HCT116 (cell line): ENCODE measurements at regions not wholly inside any gene's neighbourhood (a gene's known extent, or its start where the extent isn't known, plus 50 kb on each side); places are given as distances from the start of the nearest gene placed in this dataset.

Experiments used
- ELF1 ChIP-seq: IDR thresholded peaks from 2 replicates; pipeline ENCODE4 v1.6.1; 2012; ENCODE audit warnings: low read depth, borderline replicate concordance
- EZH2 ChIP-seq: fragments of 200-600 bp; sonication (generic); IDR thresholded peaks from 2 replicates; pipeline ENCODE4 v1.6.1; 2017; ENCODE audit warnings: antibody characterized with exemption, mixed run types
- POLR2AphosphoS5 ChIP-seq: IDR thresholded peaks from 2 replicates; pipeline ENCODE4 v1.6.1; 2011; ENCODE audit warnings: mild to moderate bottlenecking, low read depth, low read length, moderate library complexity
- RAD21 ChIP-seq: IDR thresholded peaks from 2 replicates; pipeline ENCODE4 v1.6.1; 2012; ENCODE audit warnings: low read depth, mild to moderate bottlenecking
- ZNF274 ChIP-seq: fragments of 200-500 bp; sonication (Bioruptor generic); IDR thresholded peaks from 2 replicates; pipeline ENCODE4 v1.6.1; 2014; ENCODE audit warnings: mild to moderate bottlenecking, low read depth, low read length, inconsistent platforms
- TF ChIP-seq, protein P1 (sequence below), 3 experiments: fragments of 200-600 bp in 1 of 3; sonication (generic) in 1 of 3; IDR thresholded peaks in 2 of 3; conservative IDR thresholded peaks in 1 of 3; 2 replicates each; pipeline ENCODE4 v1.5.1; 2012 to 2017; ENCODE audit warnings: low read depth in 2 of 3, low read length in 2 of 3, antibody characterized with exemption in 1 of 3, borderline replicate concordance in 1 of 3, control low read depth in 1 of 3, mild to moderate bottlenecking in 1 of 3, mixed read lengths in 1 of 3, mixed run types in 1 of 3, moderate library complexity in 1 of 3; ENCODE audit not compliant: insufficient read depth in 1 of 3

- TF ChIP-seq RAD21 (no peak), EZH2 (no peak), ZNF274 (no peak), POLR2AphosphoS5 (no peak), ELF1 (no peak)
- TF ChIP-seq, protein P1, sequence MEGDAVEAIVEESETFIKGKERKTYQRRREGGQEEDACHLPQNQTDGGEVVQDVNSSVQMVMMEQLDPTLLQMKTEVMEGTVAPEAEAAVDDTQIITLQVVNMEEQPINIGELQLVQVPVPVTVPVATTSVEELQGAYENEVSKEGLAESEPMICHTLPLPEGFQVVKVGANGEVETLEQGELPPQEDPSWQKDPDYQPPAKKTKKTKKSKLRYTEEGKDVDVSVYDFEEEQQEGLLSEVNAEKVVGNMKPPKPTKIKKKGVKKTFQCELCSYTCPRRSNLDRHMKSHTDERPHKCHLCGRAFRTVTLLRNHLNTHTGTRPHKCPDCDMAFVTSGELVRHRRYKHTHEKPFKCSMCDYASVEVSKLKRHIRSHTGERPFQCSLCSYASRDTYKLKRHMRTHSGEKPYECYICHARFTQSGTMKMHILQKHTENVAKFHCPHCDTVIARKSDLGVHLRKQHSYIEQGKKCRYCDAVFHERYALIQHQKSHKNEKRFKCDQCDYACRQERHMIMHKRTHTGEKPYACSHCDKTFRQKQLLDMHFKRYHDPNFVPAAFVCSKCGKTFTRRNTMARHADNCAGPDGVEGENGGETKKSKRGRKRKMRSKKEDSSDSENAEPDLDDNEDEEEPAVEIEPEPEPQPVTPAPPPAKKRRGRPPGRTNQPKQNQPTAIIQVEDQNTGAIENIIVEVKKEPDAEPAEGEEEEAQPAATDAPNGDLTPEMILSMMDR (IDR thresholded peaks at IDR 0.05 in 2 of 3, conservative IDR thresholded peaks at IDR 0.05 in 1 of 3; ENCODE audit: borderline replicate concordance in 1 of 3, insufficient read depth in 1 of 3, low read depth in 2 of 3, low read length in 2 of 3): no peak
These were observed 524.1 kb upstream of the MEF2C start for GRCh38 chr5:89407054-89407453.
